CD4-positive, alpha-beta T cell treated with Interleukin-6 for 4 hours (primary cell): ENCODE measurements at regions not wholly inside any gene's neighbourhood (a gene's known extent, or its start where the extent isn't known, plus 50 kb on each side); places are given as distances from the start of the nearest gene placed in this dataset.
"Not testable (repeated sequence)": the region's sequence is repeated elsewhere in the genome, so short reads cannot be mapped to it uniquely, and the experiment has no call there.

ENCODE experiments used
- DNase-seq: peaks from one replicate; pipeline ENCODE4 v3.0.0-alpha.2; 2020; ENCODE audit warnings: mixed read lengths

GRCh38 chr10:28902215-28902614 is 224.9 kb downstream of the BAMBI start:
- no peak for DNase-seq

- no peak for DNase-seq
These were observed 225.7 kb downstream of the BAMBI start for GRCh38 chr10:28903063-28903462.

- no peak for DNase-seq
These were observed 226.4 kb downstream of the BAMBI start for GRCh38 chr10:28903736-28904135.

- no peak for DNase-seq
These were observed 228.1 kb downstream of the BAMBI start for GRCh38 chr10:28905371-28905770.

GRCh38 chr10:28906011-28906411 is 228.7 kb downstream of the BAMBI start:
- no peak for DNase-seq

GRCh38 chr10:28906415-28906814 is 229.1 kb downstream of the BAMBI start:
- no peak for DNase-seq

- DNase-seq = no peak
These were observed 229.6 kb downstream of the BAMBI start for GRCh38 chr10:28906934-28907333.

GRCh38 chr10:28909875-28910274 is 232.6 kb downstream of the BAMBI start:
- no peak for DNase-seq

GRCh38 chr10:28910956-28911355 is 233.6 kb downstream of the BAMBI start:
- no peak for DNase-seq

- DNase-seq = not testable (repeated sequence)
These were observed 234.2 kb downstream of the BAMBI start for GRCh38 chr10:28911511-28911910.

GRCh38 chr10:28912017-28912783 is 234.9 kb downstream of the BAMBI start:
- DNase-seq = no peak

- DNase-seq = no peak
These were observed 236.3 kb downstream of the BAMBI start for GRCh38 chr10:28913436-28914237.

- DNase-seq = no peak
These were observed 237.4 kb downstream of the BAMBI start for GRCh38 chr10:28914701-28915100.

- DNase-seq = no peak
These were observed 238.8 kb downstream of the BAMBI start for GRCh38 chr10:28915989-28916588.

GRCh38 chr10:28920091-28920490 is 242.8 kb downstream of the BAMBI start:
- no peak for DNase-seq

GRCh38 chr10:28922127-28922526 is 244.8 kb downstream of the BAMBI start:
- no peak for DNase-seq

GRCh38 chr10:28922861-28923260 is 245.5 kb downstream of the BAMBI start:
- no peak for DNase-seq

GRCh38 chr10:28924717-28925116 is 247.4 kb downstream of the BAMBI start:
- no peak for DNase-seq

- DNase-seq = no peak
These were observed 247.9 kb downstream of the BAMBI start for GRCh38 chr10:28925121-28925663.

- DNase-seq = no peak
These were observed 249.6 kb downstream of the BAMBI start for GRCh38 chr10:28926932-28927331.

GRCh38 chr10:28928484-28928883 is 251.2 kb downstream of the BAMBI start:
- no peak for DNase-seq

GRCh38 chr10:28929942-28930341 is 252.6 kb downstream of the BAMBI start:
- no peak for DNase-seq
